A549 (cell line): ENCODE measurements at regions not wholly inside any gene's neighbourhood (a gene's known extent, or its start where the extent isn't known, plus 50 kb on each side); places are given as distances from the start of the nearest gene placed in this dataset.

ENCODE experiments used
- ATAC-seq, 2 experiments: fragments of 200-7000 bp in 1 of 2; fragments of >200 bp in 1 of 2; cut with Nextera tagmentation in 1 of 2; cut with Tn5 transposase in 1 of 2; 3 replicates each; pipeline versions ENCODE4 v1.8.0 to v1.9.1; 2018 to 2020; ENCODE audit warnings: mild to moderate bottlenecking in 1 of 2, moderate library complexity in 1 of 2
- CTCF ChIA-PET: fragments of 300-600 bp; sonication (Branson Sonifier 250); formaldehyde crosslinking; extraction: SDS; loops from one replicate; lab custom pipeline; 2021; ENCODE audit warnings: antibody characterized with exemption, inconsistent platforms; lab: Yijun Ruan, JAX
- POLR2A ChIA-PET: fragments of 350-600 bp; formaldehyde crosslinking; extraction: SDS; loops from one replicate; lab custom pipeline; 2021; ENCODE audit warnings: antibody characterized with exemption, inconsistent platforms; lab: Yijun Ruan, JAX
- DNase-seq, 2 experiments: peaks; one replicate each; pipeline versions ENCODE4 v3.0.0 to v3.0.0-alpha.2; 2011 to 2016; ENCODE audit warnings: low read depth in 1 of 2, low spot score in 1 of 2
- FAIRE-seq: peaks from 2 replicates; lab custom pipeline; 2011; peaks lifted over from hg19 to GRCh38; lab: Jason Lieb, UNC
- H3K27ac ChIP-seq, 2 experiments: fragments of >200 bp; sonication (Bioruptor Twin); formaldehyde crosslinking; 3 replicates each; pipeline ENCODE4 v1.5.1; 2016 to 2017
- H3K4me1 ChIP-seq: fragments of >200 bp; sonication (Bioruptor Twin); formaldehyde crosslinking; 3 replicates; pipeline ENCODE4 v1.6.1; 2016
- H3K4me2 ChIP-seq: fragments of >200 bp; sonication (Bioruptor Twin); formaldehyde crosslinking; 3 replicates; pipeline ENCODE4 v1.6.1; 2016
- H3K4me3 ChIP-seq: fragments of >200 bp; sonication (Bioruptor Twin); formaldehyde crosslinking; 3 replicates; pipeline ENCODE4 v1.5.1; 2016
- H3K9me3 ChIP-seq: fragments of >200 bp; sonication (Bioruptor Twin); formaldehyde crosslinking; 3 replicates; pipeline ENCODE4 v1.6.1; 2016
- ATOH8 ChIP-seq: fragments of 250-450 bp; sonication (Bioruptor Pico); IDR thresholded peaks from 2 replicates; pipeline ENCODE4 v1.5.0; 2020; ENCODE audit warnings: low read depth, mild to moderate bottlenecking, moderate library complexity
- BCL3 ChIP-seq: fragments of >200 bp; sonication (Bioruptor Twin); formaldehyde crosslinking; IDR thresholded peaks from 3 replicates; pipeline ENCODE4 v1.6.1; 2016
- CBX8 ChIP-seq: fragments of 200-600 bp; sonication (generic); IDR thresholded peaks from 2 replicates; pipeline ENCODE4 v1.6.1; 2016
- CHD2 ChIP-seq: fragments of 150-350 bp; IDR thresholded peaks from 2 replicates; pipeline ENCODE4 v1.6.1; 2014; ENCODE audit warnings: low read length; ENCODE audit not compliant: partially characterized antibody
- EHMT2 ChIP-seq: fragments of 200-600 bp; sonication (generic); IDR thresholded peaks from 2 replicates; pipeline ENCODE4 v1.6.1; 2016; ENCODE audit warnings: antibody characterized with exemption, low read depth, mild to moderate bottlenecking, moderate library complexity
- ELK1 ChIP-seq: fragments of 150-350 bp; IDR thresholded peaks from 2 replicates; pipeline ENCODE4 v1.6.1; 2014; ENCODE audit warnings: low read depth, mild to moderate bottlenecking, low read length
- ESRRA ChIP-seq: fragments of 150-350 bp; IDR thresholded peaks from 2 replicates; pipeline ENCODE4 v1.6.1; 2014; ENCODE audit warnings: mild to moderate bottlenecking, low read length, borderline replicate concordance
- FOSB ChIP-seq: fragments of 250-450 bp; sonication (Bioruptor Pico); IDR thresholded peaks from 2 replicates; pipeline ENCODE4 v1.5.0; 2020; ENCODE audit warnings: mild to moderate bottlenecking, moderate library complexity
- MAZ ChIP-seq: fragments of 150-350 bp; IDR thresholded peaks from 2 replicates; pipeline ENCODE4 v1.6.1; 2014; ENCODE audit warnings: antibody characterized with exemption, low read depth, low read length, borderline replicate concordance
- PBX3 ChIP-seq: IDR thresholded peaks from 2 replicates; pipeline ENCODE4 v1.6.1; 2012
- PHF8 ChIP-seq: fragments of 200-600 bp; sonication (generic); IDR thresholded peaks from 2 replicates; pipeline ENCODE4 v1.6.1; 2016; ENCODE audit warnings: low read depth, mild to moderate bottlenecking, antibody characterized with exemption, moderate library complexity, borderline replicate concordance
- RAD21 ChIP-seq, 2 experiments: fragments of >200 bp in 1 of 2; sonication (Bioruptor Twin) in 1 of 2; formaldehyde crosslinking in 1 of 2; IDR thresholded peaks in 1 of 2; conservative IDR thresholded peaks in 1 of 2; 2 replicates in 1 of 2; 3 replicates in 1 of 2; pipeline ENCODE4 v1.6.1; 2012 to 2018; ENCODE audit warnings: inconsistent platforms in 1 of 2
- RARB ChIP-seq: fragments of 250-450 bp; sonication (Bioruptor Pico); IDR thresholded peaks from 2 replicates; pipeline ENCODE4 v1.8.0; 2021; ENCODE audit warnings: mild to moderate bottlenecking, moderate library complexity
- RCOR1 ChIP-seq: fragments of 150-350 bp; IDR thresholded peaks from 2 replicates; pipeline ENCODE4 v1.6.1; 2014; ENCODE audit warnings: antibody characterized with exemption, low read length, low read depth
- SMC3 ChIP-seq: fragments of >200 bp; sonication (Bioruptor Twin); formaldehyde crosslinking; IDR thresholded peaks from 3 replicates; pipeline ENCODE4 v1.6.1; 2018; ENCODE audit warnings: inconsistent platforms
- TFCP2L1 ChIP-seq: fragments of 250-450 bp; sonication (Bioruptor Pico); IDR thresholded peaks from 2 replicates; pipeline ENCODE4 v1.5.0; 2021; ENCODE audit warnings: mild to moderate bottlenecking
- ZFP36 ChIP-seq: fragments of 450-650 bp; IDR thresholded peaks from 2 replicates; pipeline ENCODE4 v1.6.1; 2014; ENCODE audit warnings: borderline replicate concordance; ENCODE audit not compliant: partially characterized antibody
- ZNF302 ChIP-seq: fragments of 250-450 bp; sonication (Bioruptor Pico); IDR thresholded peaks from 2 replicates; pipeline ENCODE4 v1.9.0; 2021; ENCODE audit warnings: inconsistent platforms, mild to moderate bottlenecking, moderate library complexity
- WGBS: methylation state at CpG from one replicate; pipeline ENCODE4 v1.1.6; 2017; ENCODE audit errors: missing lambda C conversion rate; 5-methylcytosine and 5-hydroxymethylcytosine counted together

- FAIRE-seq: no peak
- H3K4me1 ChIP-seq: peaks cover 43% of the 10 kb centered on the region
- H3K9me3 ChIP-seq: no peaks in the 10 kb centered on the region
- DNase-seq: no peak
- no peak for TF ChIP-seq RCOR1
- TF ChIP-seq TFCP2L1 (CRISPR knock-in tag): no peak
- no peak for TF ChIP-seq RAD21 (conservative IDR thresholded peaks at IDR 0.05 in 1 of 2, IDR thresholded peaks at IDR 0.05 in 1 of 2)
- no peak for TF ChIP-seq PHF8
- TF ChIP-seq ATOH8 (CRISPR knock-in tag): no peak
- no peak for TF ChIP-seq ZFP36
- no peak for TF ChIP-seq ELK1
- TF ChIP-seq SMC3: no peak
- TF ChIP-seq MAZ: no peak
- no peak for TF ChIP-seq EHMT2
- TF ChIP-seq RARB (CRISPR knock-in tag): no peak
- no peak for TF ChIP-seq ZNF302 (CRISPR knock-in tag)
- 73% methylated on average over 17 of the region's 19 CpGs for WGBS
- CTCF ChIA-PET: interaction anchor here (0.9 to 8.1 kb wide), 5 partner anchors 9 to 62 kb away, joined by 3 to 48 read pairs (median 4); no protein-coding TSS in a partner anchor
- peak overlapping the region; percentile 92 for H3K4me2 ChIP-seq
- 0 out of 3 replicates have a peak overlapping the region, but pooled peaks have one; percentile 11 for H3K4me3 ChIP-seq
- H3K27ac ChIP-seq: peak overlapping the region; percentile 99
- no peak for ATAC-seq
- POLR2A ChIA-PET: interaction anchor here (0.8 to 4.4 kb wide), 2 partner anchors 14 to 43 kb away, joined by 5 to 39 read pairs; no protein-coding TSS in a partner anchor
Observed at GRCh38 chr22:46055911-46056545, 79.1 kb upstream of the WNT7B start.

- H3K4me3 ChIP-seq: no peak overlapping the region
- POLR2A ChIA-PET: interaction anchor here (0.8 to 4.4 kb wide), 2 partner anchors 13 to 44 kb away, joined by 5 to 39 read pairs; no protein-coding TSS in a partner anchor
- DNase-seq: no peak
- CTCF ChIA-PET: interaction anchor here (1.5 to 8.1 kb wide), 2 partner anchors 12 to 50 kb away, joined by 4 to 48 read pairs; no protein-coding TSS in a partner anchor
- H3K4me1 ChIP-seq: peaks cover 43% of the 10 kb centered on the region
- H3K9me3 ChIP-seq: no peaks in the 10 kb centered on the region
- WGBS: 83% methylated on average over 9 of the region's 9 CpGs
- peak overlapping the region; percentile 99 for H3K27ac ChIP-seq
- no peak for FAIRE-seq
- H3K4me2 ChIP-seq: peak overlapping the region; percentile 92
- no peak for ATAC-seq
- TF ChIP-seq PBX3 (no peak), ESRRA (no peak), ZNF302 (CRISPR knock-in tag) (no peak), CBX8 (no peak), CHD2 (no peak), BCL3 (no peak), ATOH8 (CRISPR knock-in tag) (no peak), FOSB (CRISPR knock-in tag) (no peak)
- TF ChIP-seq, all 56 proteins: peak for 0
Observed at GRCh38 chr22:46056546-46057245, 79.7 kb upstream of the WNT7B start.
